IMR-90 (cell line): ENCODE measurements at regions not wholly inside any gene's neighbourhood (a gene's known extent, or its start where the extent isn't known, plus 50 kb on each side); places are given as distances from the start of the nearest gene placed in this dataset.

ENCODE experiments used
- ATAC-seq: fragments of 200-7000 bp; cut with Tn5 transposase; 2 replicates; pipeline ENCODE4 v1.9.1; 2020; ENCODE audit warnings: low read depth, mild to moderate bottlenecking, moderate library complexity
- BruUV-seq: library from RNA; stranded (reverse); fragments of 400-500 nt; replicated peaks from 2 replicates; lab custom pipeline; 2021; lab: Mats Ljungman, UMichigan
- CTCF ChIA-PET: fragments of 300-600 bp; formaldehyde crosslinking; extraction: SDS; loops from one replicate; lab custom pipeline; 2021; ENCODE audit warnings: antibody characterized with exemption; lab: Yijun Ruan, JAX
- POLR2A ChIA-PET: fragments of 300-600 bp; sonication (Branson Sonifier 250); formaldehyde crosslinking; loops from one replicate; lab custom pipeline; 2022; ENCODE audit warnings: antibody characterized with exemption; ENCODE audit not compliant: unreplicated experiment; lab: Charles Lee
- DNase-seq: peaks from one replicate; pipeline ENCODE4 v3.0.0; 2013
- H2AFZ ChIP-seq: replicated peaks from 2 replicates; pipeline ENCODE3; 2013; ENCODE audit warnings: low read length, mild to moderate bottlenecking; ENCODE audit not compliant: poor library complexity
- H2AK5ac ChIP-seq: 2 replicates; pipeline ENCODE4 v1.6.1; 2013; ENCODE audit warnings: low read depth, low read length, inconsistent platforms
- H2AK9ac ChIP-seq: replicated peaks from 2 replicates; pipeline ENCODE3; 2013; ENCODE audit warnings: mild to moderate bottlenecking, low read depth, low read length, moderate library complexity; ENCODE audit not compliant: poor library complexity
- H2BK120ac ChIP-seq: 2 replicates; pipeline ENCODE4 v1.6.1; 2013; ENCODE audit warnings: low read depth, low read length, inconsistent platforms
- H2BK15ac ChIP-seq: 3 replicates; pipeline ENCODE4 v1.6.1; 2013; ENCODE audit warnings: low read depth, low read length, inconsistent platforms
- H2BK20ac ChIP-seq: 2 replicates; pipeline ENCODE4 v1.6.1; 2013; ENCODE audit warnings: low read depth, mild to moderate bottlenecking, inconsistent platforms, low read length, moderate library complexity
- H2BK5ac ChIP-seq: 2 replicates; pipeline ENCODE4 v1.6.1; 2013; ENCODE audit warnings: mild to moderate bottlenecking, low read depth, low read length, inconsistent platforms; ENCODE audit not compliant: poor library complexity, severe bottlenecking
- H3K14ac ChIP-seq: replicated peaks from 2 replicates; pipeline ENCODE4 v1.6.1; 2013; ENCODE audit warnings: low read depth, low read length, inconsistent platforms
- H3K18ac ChIP-seq: 2 replicates; pipeline ENCODE4 v1.6.1; 2013; ENCODE audit warnings: low read depth, low read length, control low read depth
- H3K23ac ChIP-seq: 2 replicates; pipeline ENCODE4 v1.6.1; 2013; ENCODE audit warnings: low read depth, low read length, inconsistent platforms
- H3K27ac ChIP-seq: 2 replicates; pipeline ENCODE4 v1.5.1; 2013; ENCODE audit warnings: mild to moderate bottlenecking, control low read depth, low read length; ENCODE audit not compliant: insufficient read depth
- H3K27me3 ChIP-seq: 2 replicates; pipeline ENCODE4 v1.6.1; 2013; ENCODE audit warnings: low read length; ENCODE audit not compliant: control insufficient read depth, insufficient read depth
- H3K36me3 ChIP-seq: 2 replicates; pipeline ENCODE4 v1.6.1; 2013; ENCODE audit warnings: low read length, mixed read lengths; ENCODE audit not compliant: control insufficient read depth, insufficient read depth
- H3K4ac ChIP-seq: 2 replicates; pipeline ENCODE4 v1.6.1; 2013; ENCODE audit warnings: low read depth, low read length, inconsistent platforms
- H3K4me1 ChIP-seq: 2 replicates; pipeline ENCODE4 v1.6.1; 2013; ENCODE audit warnings: low read length, mixed read lengths; ENCODE audit not compliant: control insufficient read depth, insufficient read depth
- H3K4me2 ChIP-seq: 2 replicates; pipeline ENCODE4 v1.6.1; 2013; ENCODE audit warnings: low read depth, mild to moderate bottlenecking, control low read depth, low read length, moderate library complexity
- H3K4me3 ChIP-seq: 2 replicates; pipeline ENCODE4 v1.5.1; 2013; ENCODE audit warnings: low read depth, mild to moderate bottlenecking, control low read depth, low read length, moderate library complexity; ENCODE audit not compliant: insufficient read depth
- H3K56ac ChIP-seq: 2 replicates; pipeline ENCODE4 v1.6.1; 2013; ENCODE audit warnings: low read length, inconsistent platforms; ENCODE audit not compliant: insufficient read depth; ENCODE audit errors: extremely low read depth
- H3K79me1 ChIP-seq, 2 experiments: 2 replicates each; pipeline ENCODE4 v1.6.1; 2013; ENCODE audit warnings: low read length in 2 of 2, inconsistent platforms in 1 of 2, low read depth in 1 of 2
- H3K9ac ChIP-seq: 2 replicates; pipeline ENCODE4 v1.6.1; 2013; ENCODE audit warnings: low read depth, low read length, control low read depth
- H3K9me1 ChIP-seq: 2 replicates; pipeline ENCODE4 v1.6.1; 2013; ENCODE audit warnings: low read length, inconsistent platforms; ENCODE audit not compliant: insufficient read depth
- H3K9me3 ChIP-seq: 2 replicates; pipeline ENCODE4 v1.6.1; 2013; ENCODE audit warnings: low read length; ENCODE audit not compliant: control insufficient read depth, insufficient read depth
- H4K20me1 ChIP-seq: 2 replicates; pipeline ENCODE4 v1.6.1; 2013; ENCODE audit warnings: low read length, inconsistent platforms; ENCODE audit not compliant: insufficient read depth
- H4K5ac ChIP-seq: 2 replicates; pipeline ENCODE4 v1.6.1; 2013; ENCODE audit warnings: mild to moderate bottlenecking, low read depth, low read length, control low read depth
- H4K8ac ChIP-seq, 2 experiments: 2 replicates each; pipeline ENCODE4 v1.6.1; 2013; ENCODE audit warnings: low read depth in 2 of 2, low read length in 2 of 2, control low read depth in 1 of 2, inconsistent platforms in 1 of 2
- H4K91ac ChIP-seq: 2 replicates; pipeline ENCODE4 v1.6.1; 2013; ENCODE audit warnings: low read depth, low read length, inconsistent platforms; ENCODE audit not compliant: insufficient read depth
- BHLHE40 ChIP-seq: fragments of 150-350 bp; IDR thresholded peaks from 2 replicates; pipeline ENCODE4 v1.6.1; 2016; ENCODE audit warnings: mild to moderate bottlenecking, low read depth, low read length
- CEBPB ChIP-seq: IDR thresholded peaks from 2 replicates; pipeline ENCODE4 v1.6.1; 2012; ENCODE audit warnings: low read depth, low read length, improper control_type of control experiment
- CHD1 ChIP-seq: IDR thresholded peaks from 2 replicates; pipeline ENCODE4 v1.6.1; 2012; ENCODE audit warnings: low read depth, low read length, improper control_type of control experiment
- CTCF ChIP-seq: conservative IDR thresholded peaks from 2 replicates; pipeline ENCODE4 v1.5.1; 2012; ENCODE audit warnings: mild to moderate bottlenecking, low read depth, low read length, improper control_type of control experiment
- MAZ ChIP-seq: IDR thresholded peaks from 2 replicates; pipeline ENCODE4 v1.6.1; 2012; ENCODE audit warnings: low read depth, mild to moderate bottlenecking, low read length, improper control_type of control experiment, moderate library complexity, borderline replicate concordance
- MXI1 ChIP-seq: IDR thresholded peaks from 2 replicates; pipeline ENCODE4 v1.6.1; 2012; ENCODE audit warnings: low read depth, mild to moderate bottlenecking, low read length, moderate library complexity, borderline replicate concordance
- NFE2L2 ChIP-seq: fragments of 150-350 bp; IDR thresholded peaks from 2 replicates; pipeline ENCODE4 v1.6.1; 2016; ENCODE audit warnings: low read depth, mild to moderate bottlenecking, low read length
- RAD21 ChIP-seq: IDR thresholded peaks from 2 replicates; pipeline ENCODE4 v1.6.1; 2012; ENCODE audit warnings: low read length, improper control_type of control experiment
- RCOR1 ChIP-seq: IDR thresholded peaks from 2 replicates; pipeline ENCODE4 v1.6.1; 2012; ENCODE audit warnings: mild to moderate bottlenecking, low read length, improper control_type of control experiment; ENCODE audit not compliant: insufficient replicate concordance
- WGBS, 2 experiments: methylation state at CpG; one replicate each; pipeline versions ENCODE4 v1.1.5 to v1.1.7; 2013; ENCODE audit warnings: missing lambda C conversion rate in 2 of 2; ENCODE audit not compliant: insufficient read length in 1 of 2; ENCODE audit errors: extremely low coverage in 2 of 2; 5-methylcytosine and 5-hydroxymethylcytosine counted together
- dilution Hi-C: fragments of 300-500 bp; cut with HindIII; formaldehyde crosslinking; loops from one replicate; pipeline ENCODE4 v1.14.3; 2018; ENCODE audit warnings: low sequenced_read_pairs; ENCODE audit not compliant: unreplicated experiment
- in situ Hi-C: fragments of 300-500 bp; cut with MboI; formaldehyde crosslinking; loops from 3 replicates; pipeline ENCODE4 v1.14.3; 2019; ENCODE audit warnings: low sequenced_read_pairs, inconsistent platforms, mixed read lengths
- intact Hi-C: fragments of 100-400 bp; cut with micrococcal nuclease; formaldehyde crosslinking; loops from 2 replicates; pipeline ENCODE4 v1.10.0; 2022
- TF ChIP-seq, protein P1 (sequence below): fragments of 150-350 bp; IDR thresholded peaks from 2 replicates; pipeline ENCODE4 v1.6.1; 2017; ENCODE audit warnings: mild to moderate bottlenecking, antibody characterized with exemption, low read length, low read depth

DNA sequence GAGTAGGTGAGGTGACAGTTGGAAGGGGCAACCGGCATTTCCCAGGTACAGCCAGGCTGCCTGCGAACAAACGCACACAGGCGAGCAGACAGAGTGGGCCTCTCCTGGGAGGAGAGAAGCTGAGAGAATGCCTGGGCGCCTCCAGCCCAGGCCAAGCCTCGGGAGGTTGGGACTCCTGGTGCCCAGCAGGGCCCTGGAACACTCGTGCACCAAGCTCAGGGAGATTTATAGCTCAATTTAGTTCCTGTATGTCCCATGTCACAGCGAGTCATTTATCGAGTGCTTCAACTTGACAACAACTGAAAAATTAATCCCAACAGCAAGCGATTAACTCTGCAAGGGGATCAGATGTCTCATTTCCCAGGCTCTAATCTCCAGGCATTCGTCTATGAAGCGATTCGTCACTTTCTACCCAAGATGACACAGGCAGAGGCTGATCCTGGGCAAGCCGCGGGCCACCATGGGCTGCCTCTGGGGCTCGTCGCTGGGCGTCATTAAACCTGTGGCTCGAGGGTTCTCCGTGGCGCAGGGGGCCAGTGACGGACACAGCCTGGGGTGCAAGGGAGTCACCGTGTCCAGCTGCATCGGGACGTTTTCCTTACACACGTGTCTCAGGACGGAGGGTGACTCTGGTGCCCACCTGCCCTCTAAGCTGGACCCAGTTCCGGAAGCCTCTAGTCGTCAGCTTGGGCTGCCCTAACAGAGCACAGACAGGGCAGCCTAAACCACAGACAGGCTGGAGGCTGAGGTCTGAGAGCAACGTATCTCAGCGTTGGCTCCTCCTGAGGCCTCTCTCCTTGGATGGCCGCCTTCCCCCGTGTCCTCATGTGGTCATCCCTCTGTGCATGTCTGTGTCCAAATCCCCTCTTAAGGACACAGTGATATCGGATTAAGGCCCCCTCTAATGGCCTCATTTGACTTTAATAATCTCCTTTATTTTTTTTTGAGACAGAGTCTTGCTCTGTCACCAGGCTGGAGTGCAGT lies 154.1 kb downstream of the CTTN start:
- Histone ChIP-seq H3K9ac (no peak overlapping the region), H2BK5ac (no peak overlapping the region), H3K14ac (no peak overlapping the region), H2AFZ (no peak overlapping the region), H2AK5ac (no peak overlapping the region), H3K27ac (no peak overlapping the region), H3K9me1 (no peaks in the 10 kb centered on the region), H3K27me3 (no peaks in the 10 kb centered on the region; the same call in 1 of the 2 replicates), H4K5ac (no peak overlapping the region), H2BK15ac (no peak overlapping the region), H4K8ac (no peak overlapping the region), H3K4me3 (no peak overlapping the region), H3K4me1 (0 out of 2 replicates have a peak, but pooled peaks cover 2% of the 10 kb centered on the region), H4K91ac (no peak overlapping the region), H3K4me2 (no peak overlapping the region), H3K79me1 (no peaks in the 10 kb centered on the region), H3K18ac (no peak overlapping the region), H3K56ac (no peak overlapping the region), H2BK20ac (no peak overlapping the region), H3K4ac (no peak overlapping the region), H3K9me3 (no peaks in the 10 kb centered on the region; the same call in 1 of the 2 replicates), H3K36me3 (no peaks in the 10 kb centered on the region), H4K20me1 (no peaks in the 10 kb centered on the region; the same call in 1 of the 2 replicates), H2AK9ac (no peak overlapping the region), H2BK120ac (no peak overlapping the region), H3K23ac (no peak overlapping the region)
- ATAC-seq = no peak
- dilution Hi-C loops (no loop called here), in situ Hi-C loops (no loop called here), intact Hi-C loops (no loop called here)
- DNase-seq = no peak
- WGBS, 2 experiments = 70% methylated on average over 22 of the region's 34 CpGs; no CpG with 5 or more reads in 1 of the 2 experiments
- TF ChIP-seq, protein P1, sequence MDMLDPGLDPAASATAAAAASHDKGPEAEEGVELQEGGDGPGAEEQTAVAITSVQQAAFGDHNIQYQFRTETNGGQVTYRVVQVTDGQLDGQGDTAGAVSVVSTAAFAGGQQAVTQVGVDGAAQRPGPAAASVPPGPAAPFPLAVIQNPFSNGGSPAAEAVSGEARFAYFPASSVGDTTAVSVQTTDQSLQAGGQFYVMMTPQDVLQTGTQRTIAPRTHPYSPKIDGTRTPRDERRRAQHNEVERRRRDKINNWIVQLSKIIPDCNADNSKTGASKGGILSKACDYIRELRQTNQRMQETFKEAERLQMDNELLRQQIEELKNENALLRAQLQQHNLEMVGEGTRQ = no peak
- TF ChIP-seq CEBPB (no peak), CHD1 (no peak), BHLHE40 (no peak), RAD21 (no peak), RCOR1 (no peak), NFE2L2 (no peak), MAZ (no peak), MXI1 (no peak), CTCF (no peak)
- ChIA-PET CTCF (no interaction called here), POLR2A (interaction anchor here (1.0 kb wide), 1 partner anchor 16 kb away, joined by 3 read pairs; no protein-coding TSS in a partner anchor)
- BruUV-seq = no TSS peak
